ENCODE measurements at regions not wholly inside any gene's neighbourhood (a gene's known extent, or its start where the extent isn't known, plus 50 kb on each side); places are given as distances from the start of the nearest gene placed in this dataset.

GRCh38 chr3:190224863-190225692, 97.2 kb downstream of the CLDN1 start:
- no peaks in the 10 kb centered on the region for H3K79me1 ChIP-seq (ENCODE audit: low read length)
- H3K4me3 ChIP-seq (ENCODE audit: low read depth, low read length) = no peak overlapping the region
- no peak overlapping the region for H4K91ac ChIP-seq (ENCODE audit: low read depth, low read length)
- H3K4ac ChIP-seq (ENCODE audit: low read depth, low read length) = no peak overlapping the region
- H3K23ac ChIP-seq (ENCODE audit: low read length) = no peak overlapping the region
- no peak overlapping the region for H2BK5ac ChIP-seq (ENCODE audit: low read depth, low read length, poor library complexity)
- H3K4me2 ChIP-seq (ENCODE audit: low read length) = no peak overlapping the region
- no peaks in the 10 kb centered on the region for H3K4me1 ChIP-seq (ENCODE audit: control insufficient read depth in 1 of 2, insufficient read depth in 2 of 2, low read length in 2 of 2)
- H2AFZ ChIP-seq (ENCODE audit: insufficient read depth, low read length, poor library complexity) = no peak overlapping the region
- no peaks in the 10 kb centered on the region for H3K9me3 ChIP-seq (ENCODE audit: insufficient read depth, low read depth, low read length)
- H3K79me2 ChIP-seq (ENCODE audit: control insufficient read depth, insufficient read depth, low read length, poor library complexity) = no peaks in the 10 kb centered on the region
- no peak overlapping the region for H3K18ac ChIP-seq (ENCODE audit: low read length)
- H3K14ac ChIP-seq (ENCODE audit: low read length) = no peak overlapping the region
- no peak overlapping the region for H3K9ac ChIP-seq (ENCODE audit: low read length)
- no peaks in the 10 kb centered on the region for H3K36me3 ChIP-seq (ENCODE audit: control insufficient read depth in 1 of 2, insufficient read depth in 2 of 2, low read length in 2 of 2)
- H3K27ac ChIP-seq (ENCODE audit: low read depth, low read length) = no peak overlapping the region
- DNase-seq = peak in 1 of 2 donors; percentile 71
- H4K12ac ChIP-seq (ENCODE audit: low read depth, low read length) = no peak overlapping the region
- H2AK5ac ChIP-seq (ENCODE audit: low read length) = no peak overlapping the region
- no peak overlapping the region for H4K8ac ChIP-seq (ENCODE audit: low read depth, low read length)
- no peak overlapping the region for H2BK120ac ChIP-seq (ENCODE audit: insufficient read depth, low read length, poor library complexity)
- H3K27me3 ChIP-seq (ENCODE audit: insufficient read depth, low read length) = no peaks in the 10 kb centered on the region
- H2BK12ac ChIP-seq (ENCODE audit: low read length) = no peak overlapping the region
- WGBS (ENCODE audit: extremely low coverage, insufficient coverage, insufficient read length) = no CpG with 5 or more reads among the region's 4 CpGs

GRCh38 chr3:190224456-190224855, 97.8 kb downstream of the CLDN1 start:
- no CpG with 5 or more reads among the region's 4 CpGs for WGBS (ENCODE audit: extremely low coverage, insufficient coverage, insufficient read length)
- H2AK5ac ChIP-seq (ENCODE audit: low read length) = no peak overlapping the region
- no peaks in the 10 kb centered on the region for H3K79me2 ChIP-seq (ENCODE audit: control insufficient read depth, insufficient read depth, low read length, poor library complexity)
- H3K18ac ChIP-seq (ENCODE audit: low read length) = no peak overlapping the region
- H3K4ac ChIP-seq (ENCODE audit: low read depth, low read length) = no peak overlapping the region
- H4K91ac ChIP-seq (ENCODE audit: low read depth, low read length) = no peak overlapping the region
- DNase-seq = no peak
- no peak overlapping the region for H3K9ac ChIP-seq (ENCODE audit: low read length)
- no peaks in the 10 kb centered on the region for H3K9me3 ChIP-seq (ENCODE audit: insufficient read depth, low read depth, low read length)
- H3K4me2 ChIP-seq (ENCODE audit: low read length) = no peak overlapping the region
- no peak overlapping the region for H4K8ac ChIP-seq (ENCODE audit: low read depth, low read length)
- no peak overlapping the region for H3K14ac ChIP-seq (ENCODE audit: low read length)
- no peak overlapping the region for H3K27ac ChIP-seq (ENCODE audit: low read depth, low read length)
- H3K23ac ChIP-seq (ENCODE audit: low read length) = no peak overlapping the region
- no peak overlapping the region for H2AFZ ChIP-seq (ENCODE audit: insufficient read depth, low read length, poor library complexity)
- no peak overlapping the region for H4K12ac ChIP-seq (ENCODE audit: low read depth, low read length)
- H2BK120ac ChIP-seq (ENCODE audit: insufficient read depth, low read length, poor library complexity) = no peak overlapping the region
- H2BK12ac ChIP-seq (ENCODE audit: low read length) = no peak overlapping the region
- H3K27me3 ChIP-seq (ENCODE audit: insufficient read depth, low read length) = no peaks in the 10 kb centered on the region
- no peaks in the 10 kb centered on the region for H3K36me3 ChIP-seq (ENCODE audit: control insufficient read depth in 1 of 2, insufficient read depth in 2 of 2, low read length in 2 of 2)
- H3K4me3 ChIP-seq (ENCODE audit: low read depth, low read length) = no peak overlapping the region
- no peaks in the 10 kb centered on the region for H3K4me1 ChIP-seq (ENCODE audit: control insufficient read depth in 1 of 2, insufficient read depth in 2 of 2, low read length in 2 of 2)
- H3K79me1 ChIP-seq (ENCODE audit: low read length) = no peaks in the 10 kb centered on the region
- H2BK5ac ChIP-seq (ENCODE audit: low read depth, low read length, poor library complexity) = no peak overlapping the region

- no peak overlapping the region for H4K91ac ChIP-seq (ENCODE audit: low read depth, low read length)
- H3K23ac ChIP-seq (ENCODE audit: low read length) = no peak overlapping the region
- no peak overlapping the region for H3K14ac ChIP-seq (ENCODE audit: low read length)
- no peak overlapping the region for H3K4me2 ChIP-seq (ENCODE audit: low read length)
- H3K18ac ChIP-seq (ENCODE audit: low read length) = no peak overlapping the region
- no peak for DNase-seq
- WGBS (ENCODE audit: extremely low coverage, insufficient coverage, insufficient read length) = no CpG with 5 or more reads among the region's 4 CpGs
- no peaks in the 10 kb centered on the region for H3K79me1 ChIP-seq (ENCODE audit: low read length)
- no peaks in the 10 kb centered on the region for H3K36me3 ChIP-seq (ENCODE audit: control insufficient read depth in 1 of 2, insufficient read depth in 2 of 2, low read length in 2 of 2)
- no peaks in the 10 kb centered on the region for H3K4me1 ChIP-seq (ENCODE audit: control insufficient read depth in 1 of 2, insufficient read depth in 2 of 2, low read length in 2 of 2)
- H3K9me3 ChIP-seq (ENCODE audit: insufficient read depth, low read depth, low read length) = no peaks in the 10 kb centered on the region
- H3K27me3 ChIP-seq (ENCODE audit: insufficient read depth, low read length) = no peaks in the 10 kb centered on the region
- H3K4me3 ChIP-seq (ENCODE audit: low read depth, low read length) = no peak overlapping the region
- no peak overlapping the region for H2AFZ ChIP-seq (ENCODE audit: insufficient read depth, low read length, poor library complexity)
- no peak overlapping the region for H4K8ac ChIP-seq (ENCODE audit: low read depth, low read length)
- no peak overlapping the region for H2BK12ac ChIP-seq (ENCODE audit: low read length)
- no peak overlapping the region for H2BK5ac ChIP-seq (ENCODE audit: low read depth, low read length, poor library complexity)
- no peak overlapping the region for H2BK120ac ChIP-seq (ENCODE audit: insufficient read depth, low read length, poor library complexity)
- H4K12ac ChIP-seq (ENCODE audit: low read depth, low read length) = no peak overlapping the region
- no peak overlapping the region for H3K4ac ChIP-seq (ENCODE audit: low read depth, low read length)
- no peak overlapping the region for H2AK5ac ChIP-seq (ENCODE audit: low read length)
- no peaks in the 10 kb centered on the region for H3K79me2 ChIP-seq (ENCODE audit: control insufficient read depth, insufficient read depth, low read length, poor library complexity)
- H3K27ac ChIP-seq (ENCODE audit: low read depth, low read length) = no peak overlapping the region
- no peak overlapping the region for H3K9ac ChIP-seq (ENCODE audit: low read length)
Measured at GRCh38 chr3:190222916-190223315, 99.3 kb downstream of the CLDN1 start.

GRCh38 chr3:190222360-190222759, 99.9 kb downstream of the CLDN1 start:
- WGBS (ENCODE audit: extremely low coverage, insufficient coverage, insufficient read length) = no CpG with 5 or more reads among the region's 3 CpGs
- Histone ChIP-seq H3K79me2 (ENCODE audit: control insufficient read depth, insufficient read depth, low read length, poor library complexity) (no peaks in the 10 kb centered on the region), H2BK12ac (ENCODE audit: low read length) (no peak overlapping the region)

More at GRCh38 chr3:190222360-190222759, 99.9 kb downstream of the CLDN1 start:
- H3K14ac ChIP-seq (ENCODE audit: low read length) = no peak overlapping the region
- H2BK5ac ChIP-seq (ENCODE audit: low read depth, low read length, poor library complexity) = no peak overlapping the region
- H3K23ac ChIP-seq (ENCODE audit: low read length) = no peak overlapping the region
- no peak overlapping the region for H2AFZ ChIP-seq (ENCODE audit: insufficient read depth, low read length, poor library complexity)
- no peak overlapping the region for H2AK5ac ChIP-seq (ENCODE audit: low read length)
- H3K18ac ChIP-seq (ENCODE audit: low read length) = no peak overlapping the region
- no peak overlapping the region for H3K4me3 ChIP-seq (ENCODE audit: low read depth, low read length)
- no peaks in the 10 kb centered on the region for H3K27me3 ChIP-seq (ENCODE audit: insufficient read depth, low read length)
- no peak for DNase-seq
- H3K4ac ChIP-seq (ENCODE audit: low read depth, low read length) = no peak overlapping the region
- H4K91ac ChIP-seq (ENCODE audit: low read depth, low read length) = no peak overlapping the region
- no peak overlapping the region for H2BK120ac ChIP-seq (ENCODE audit: insufficient read depth, low read length, poor library complexity)
- no peak overlapping the region for H3K27ac ChIP-seq (ENCODE audit: low read depth, low read length)
- H3K9me3 ChIP-seq (ENCODE audit: insufficient read depth, low read depth, low read length) = no peaks in the 10 kb centered on the region
- H3K36me3 ChIP-seq (ENCODE audit: control insufficient read depth in 1 of 2, insufficient read depth in 2 of 2, low read length in 2 of 2) = no peaks in the 10 kb centered on the region
- H3K4me2 ChIP-seq (ENCODE audit: low read length) = no peak overlapping the region
- no peak overlapping the region for H4K12ac ChIP-seq (ENCODE audit: low read depth, low read length)
- H3K4me1 ChIP-seq (ENCODE audit: control insufficient read depth in 1 of 2, insufficient read depth in 2 of 2, low read length in 2 of 2) = no peaks in the 10 kb centered on the region
- no peaks in the 10 kb centered on the region for H3K79me1 ChIP-seq (ENCODE audit: low read length)
- H4K8ac ChIP-seq (ENCODE audit: low read depth, low read length) = no peak overlapping the region
- H3K9ac ChIP-seq (ENCODE audit: low read length) = no peak overlapping the region
